Inferior parietal cortex (tissue), 1 donor: ENCODE measurements at regions not wholly inside any gene's neighbourhood (a gene's known extent, or its start where the extent isn't known, plus 50 kb on each side); places are given as distances from the start of the nearest gene placed in this dataset.
A peak's percentile ranks its signal among the peaks of the same experiment; 100 is the strongest.
"Not testable (repeated sequence)": the region's sequence is repeated elsewhere in the genome, so short reads cannot be mapped to it uniquely, and the experiment has no call there.

Source experiments
- DNase-seq: peaks from one replicate; pipeline ENCODE4 v3.0.0-alpha.2; 2016; ENCODE audit errors: extremely low spot score

GRCh38 chr5:34439601-34440000 is 216.5 kb upstream of the RAI14 start:
- DNase-seq: no peak

- DNase-seq: not testable (repeated sequence)
Measured at GRCh38 chr5:34441767-34442166, 214.4 kb upstream of the RAI14 start.

GRCh38 chr5:34447424-34447823 is 208.7 kb upstream of the RAI14 start:
- DNase-seq: no peak

DNA sequence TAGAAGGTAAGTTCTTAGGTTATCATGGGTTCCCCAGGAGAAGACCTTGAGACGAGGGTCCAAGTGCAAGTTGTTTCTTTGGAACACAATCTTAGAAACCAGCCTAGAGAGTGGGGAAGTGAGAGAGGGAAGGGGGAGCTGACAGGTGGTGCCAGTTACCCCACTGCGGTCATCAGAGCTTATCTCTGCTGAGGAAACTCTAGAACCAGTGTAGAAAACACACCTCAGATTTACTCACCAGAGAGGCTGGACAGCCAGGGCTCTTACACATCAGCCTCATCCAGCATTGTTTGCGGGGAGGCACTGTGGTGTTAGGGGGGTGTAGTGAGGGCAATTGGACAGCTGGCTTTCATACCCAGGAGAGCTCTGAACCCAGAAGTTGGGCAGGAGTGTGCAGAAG is 206.5 kb upstream of the RAI14 start:
- no peak for DNase-seq

GRCh38 chr5:34450338-34450737 is 205.8 kb upstream of the RAI14 start:
- DNase-seq: no peak

- no peak for DNase-seq
Measured at GRCh38 chr5:34452170-34452828, 203.8 kb upstream of the RAI14 start.

DNA sequence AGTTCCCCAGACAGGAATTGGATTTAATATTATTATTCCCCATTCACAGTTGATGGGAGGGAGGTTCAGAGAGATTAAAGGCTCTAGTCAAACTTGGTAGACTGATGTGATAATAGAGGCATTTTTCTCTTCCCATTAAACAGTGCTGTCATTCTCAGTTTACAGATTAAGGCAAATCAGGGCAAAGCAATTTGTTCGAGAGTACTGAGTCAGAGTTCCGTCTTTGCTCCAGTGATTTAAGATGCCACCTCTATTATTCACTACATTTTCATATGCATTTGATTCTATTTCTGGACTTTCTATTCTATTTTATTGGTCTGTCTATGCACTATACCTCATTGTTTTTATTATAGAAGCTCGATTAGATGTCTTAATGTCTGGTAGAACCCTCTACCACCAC is 201.0 kb upstream of the RAI14 start:
- DNase-seq: no peak

GRCh38 chr5:34459908-34460307 is 196.2 kb upstream of the RAI14 start:
- no peak for DNase-seq

DNA sequence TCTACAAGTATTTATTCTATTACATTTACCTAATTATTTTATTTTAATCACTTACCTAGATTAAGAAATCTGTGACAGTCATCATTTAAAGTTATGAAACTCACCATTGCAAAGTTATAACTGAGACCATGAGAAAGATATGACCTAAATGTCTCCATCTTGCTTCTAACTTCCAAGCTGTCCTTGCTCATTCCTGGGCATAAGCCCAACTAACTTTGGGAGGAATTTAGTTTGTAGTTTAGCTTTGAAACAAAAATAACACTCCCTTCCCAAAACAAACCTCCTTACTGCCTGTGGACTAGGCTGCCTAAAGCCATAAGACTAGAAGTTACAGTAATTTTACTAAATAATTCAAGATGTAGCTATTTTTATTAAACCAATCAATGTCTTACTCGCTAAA is 195.6 kb upstream of the RAI14 start:
- no peak for DNase-seq

DNA sequence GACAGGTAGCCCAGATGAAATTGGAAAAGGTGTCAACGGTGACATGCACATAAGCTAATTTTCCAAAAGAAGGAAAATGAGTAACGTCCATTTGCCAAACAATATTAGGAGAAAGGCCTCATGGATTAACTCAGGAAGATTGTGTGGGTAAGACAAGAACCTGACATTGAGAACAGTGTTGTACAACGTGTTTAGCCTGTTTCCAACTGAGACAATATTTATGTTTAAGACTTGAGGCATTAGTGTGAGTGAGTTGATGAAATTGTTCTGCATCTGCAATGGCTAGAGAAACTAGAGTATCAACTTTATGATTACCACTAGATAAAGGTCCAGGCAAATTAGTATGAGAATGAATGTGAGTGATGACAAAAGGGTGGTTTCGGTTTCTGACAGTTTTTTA is 191.3 kb upstream of the RAI14 start:
- no peak for DNase-seq

DNA sequence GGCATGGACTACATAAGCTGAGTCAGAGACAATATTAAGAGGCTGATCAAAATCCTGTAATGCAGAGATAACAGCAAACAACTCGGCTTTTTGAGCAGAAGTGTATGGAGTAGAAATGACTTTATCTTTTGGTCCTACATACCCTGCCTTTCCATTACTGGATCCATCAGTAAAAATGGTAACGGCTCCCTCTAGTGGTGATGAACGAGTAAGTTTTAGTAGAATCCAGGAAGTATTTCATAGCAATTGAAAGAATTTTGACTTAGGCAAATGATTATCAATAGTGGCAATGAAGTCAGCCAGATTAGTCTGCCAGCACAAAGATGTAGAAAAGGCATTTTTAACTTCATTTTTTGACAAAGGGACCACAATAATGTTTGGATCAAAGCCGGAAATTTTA is 190.8 kb upstream of the RAI14 start:
- DNase-seq: peak; percentile 76

GRCh38 chr5:34466519-34467388 is 189.4 kb upstream of the RAI14 start:
- DNase-seq: not testable (repeated sequence)

- DNase-seq: no peak
Measured at GRCh38 chr5:34467436-34467835, 188.7 kb upstream of the RAI14 start.

GRCh38 chr5:34467984-34468383 is 188.1 kb upstream of the RAI14 start:
- DNase-seq: not testable (repeated sequence)

DNA sequence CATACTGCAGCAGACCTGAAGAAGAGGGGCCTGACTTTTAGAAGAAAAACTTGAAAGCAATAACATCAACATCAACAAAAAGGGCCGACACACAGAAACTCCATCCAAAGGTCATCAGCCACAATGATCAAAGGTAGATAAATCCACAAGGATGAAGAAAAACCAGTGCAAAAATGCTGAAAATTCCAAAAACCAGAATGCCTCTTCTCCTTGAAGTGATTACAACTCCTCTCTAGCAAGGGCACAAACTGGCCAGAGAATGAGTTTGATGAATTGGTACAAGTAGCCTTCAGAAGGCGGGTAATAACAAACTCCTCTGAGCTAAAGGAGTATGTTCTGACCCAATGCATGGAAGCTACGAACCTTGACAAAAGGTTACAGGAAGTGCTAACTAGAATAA is 186.2 kb upstream of the RAI14 start:
- DNase-seq: no peak

GRCh38 chr5:34474573-34475021 is 181.5 kb upstream of the RAI14 start:
- peak; percentile 88 for DNase-seq

DNA sequence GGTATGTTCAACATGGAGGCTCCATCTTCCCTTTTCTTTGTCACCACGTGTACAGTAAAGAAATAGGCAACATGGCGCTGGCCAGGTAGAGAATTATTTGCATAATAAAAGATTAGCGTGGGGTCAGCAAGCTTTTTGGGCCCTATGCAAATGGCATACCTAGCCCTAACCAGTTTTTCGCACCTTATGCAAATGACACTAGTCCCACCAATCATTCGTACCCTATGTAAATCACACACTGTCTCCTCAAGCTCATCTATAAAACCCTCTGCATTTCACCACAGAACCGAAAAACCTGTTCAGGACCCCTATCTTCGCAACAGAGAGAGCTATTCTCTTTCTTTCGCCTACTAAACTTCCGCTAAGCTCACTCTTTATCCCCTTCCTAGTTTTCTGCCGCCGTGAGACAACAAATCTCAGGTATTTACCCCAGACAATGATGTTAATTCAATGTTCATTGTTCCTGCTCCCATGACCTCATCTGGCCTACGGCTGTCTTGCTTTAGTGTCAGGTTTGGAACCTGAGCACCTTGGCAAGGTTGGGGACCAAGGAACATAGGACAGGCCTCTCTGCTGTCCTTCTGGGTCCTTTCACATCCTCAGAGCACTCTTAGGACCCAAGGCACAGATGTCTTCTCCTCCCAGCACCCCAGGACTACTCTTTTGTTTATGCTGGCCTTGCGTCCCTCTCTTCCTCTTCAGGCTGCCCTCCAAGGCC is 180.7 kb upstream of the RAI14 start:
- no peak for DNase-seq

GRCh38 chr5:34476941-34477565 is 179.1 kb upstream of the RAI14 start:
- DNase-seq: no peak

- DNase-seq: no peak
Measured at GRCh38 chr5:34480810-34481528, 175.2 kb upstream of the RAI14 start.

- DNase-seq: peak; percentile 55
Measured at GRCh38 chr5:34483442-34484033, 172.6 kb upstream of the RAI14 start.
